ENCODE measurements at regions not wholly inside any gene's neighbourhood (a gene's known extent, or its start where the extent isn't known, plus 50 kb on each side); places are given as distances from the start of the nearest gene placed in this dataset.

GRCh38 chr6:167469672-167470071 is 144.8 kb downstream of the TTLL2 start:
- no peaks in the 10 kb centered on the region for H3K27me3 ChIP-seq (ENCODE audit: control insufficient read depth in 5 of 5, insufficient read depth in 4 of 5, low read length in 5 of 5)
- H3K4me3 ChIP-seq (ENCODE audit: low read depth in 1 of 5, low read length in 5 of 5): no peak overlapping the region
- H3K27ac ChIP-seq (ENCODE audit: low read depth, low read length): no peak overlapping the region
- H3K36me3 ChIP-seq (ENCODE audit: control insufficient read depth in 5 of 5, insufficient read depth in 5 of 5, low read length in 5 of 5): no peaks in the 10 kb centered on the region
- no peak overlapping the region for H3K9ac ChIP-seq (ENCODE audit: low read length in 5 of 5)
- peaks cover 0 to 6% (median 0%) of the 10 kb centered on the region in 5 donors for H3K4me1 ChIP-seq (ENCODE audit: control insufficient read depth in 5 of 5, insufficient read depth in 5 of 5, low read length in 5 of 5)
- no peaks in the 10 kb centered on the region for H3K9me3 ChIP-seq (ENCODE audit: control insufficient read depth in 5 of 5, low read length in 5 of 5)

- H3K4me1 ChIP-seq (ENCODE audit: control insufficient read depth in 5 of 5, insufficient read depth in 5 of 5, low read length in 5 of 5): peaks cover 0 to 6% (median 0%) of the 10 kb centered on the region in 5 donors
- H3K9me3 ChIP-seq (ENCODE audit: control insufficient read depth in 5 of 5, low read length in 5 of 5): no peaks in the 10 kb centered on the region
- no peaks in the 10 kb centered on the region for H3K36me3 ChIP-seq (ENCODE audit: control insufficient read depth in 5 of 5, insufficient read depth in 5 of 5, low read length in 5 of 5)
- no peak overlapping the region for H3K4me3 ChIP-seq (ENCODE audit: low read depth in 1 of 5, low read length in 5 of 5)
- H3K27ac ChIP-seq (ENCODE audit: low read depth, low read length): no peak overlapping the region
- no peak overlapping the region for H3K9ac ChIP-seq (ENCODE audit: low read length in 5 of 5)
- H3K27me3 ChIP-seq (ENCODE audit: control insufficient read depth in 5 of 5, insufficient read depth in 4 of 5, low read length in 5 of 5): no peaks in the 10 kb centered on the region
These were observed 145.4 kb downstream of the TTLL2 start for GRCh38 chr6:167470101-167470835.

- Histone ChIP-seq H3K36me3 (ENCODE audit: control insufficient read depth in 5 of 5, insufficient read depth in 5 of 5, low read length in 5 of 5) (no peaks in the 10 kb centered on the region), H3K4me3 (ENCODE audit: low read depth in 1 of 5, low read length in 5 of 5) (no peak overlapping the region), H3K9me3 (ENCODE audit: control insufficient read depth in 5 of 5, low read length in 5 of 5) (no peaks in the 10 kb centered on the region), H3K4me1 (ENCODE audit: control insufficient read depth in 5 of 5, insufficient read depth in 5 of 5, low read length in 5 of 5) (peaks cover 0 to 6% (median 0%) of the 10 kb centered on the region in 5 donors), H3K27me3 (ENCODE audit: control insufficient read depth in 5 of 5, insufficient read depth in 4 of 5, low read length in 5 of 5) (no peaks in the 10 kb centered on the region), H3K27ac (ENCODE audit: low read depth, low read length) (no peak overlapping the region), H3K9ac (ENCODE audit: low read length in 5 of 5) (no peak overlapping the region)
These were observed 146.1 kb downstream of the TTLL2 start for GRCh38 chr6:167470836-167471547.

GRCh38 chr6:167471548-167471930 is 146.7 kb downstream of the TTLL2 start:
- Histone ChIP-seq H3K9ac (ENCODE audit: low read length in 5 of 5) (no peak overlapping the region), H3K36me3 (ENCODE audit: control insufficient read depth in 5 of 5, insufficient read depth in 5 of 5, low read length in 5 of 5) (no peaks in the 10 kb centered on the region), H3K9me3 (ENCODE audit: control insufficient read depth in 5 of 5, low read length in 5 of 5) (no peaks in the 10 kb centered on the region), H3K4me1 (ENCODE audit: control insufficient read depth in 5 of 5, insufficient read depth in 5 of 5, low read length in 5 of 5) (peaks cover 0 to 6% (median 0%) of the 10 kb centered on the region in 5 donors), H3K4me3 (ENCODE audit: low read depth in 1 of 5, low read length in 5 of 5) (no peak overlapping the region), H3K27ac (ENCODE audit: low read depth, low read length) (no peak overlapping the region), H3K27me3 (ENCODE audit: control insufficient read depth in 5 of 5, insufficient read depth in 4 of 5, low read length in 5 of 5) (no peaks in the 10 kb centered on the region)

- H3K9me3 ChIP-seq (ENCODE audit: control insufficient read depth in 5 of 5, low read length in 5 of 5): no peaks in the 10 kb centered on the region
These were observed 147.3 kb downstream of the TTLL2 start for GRCh38 chr6:167472148-167472547.

GRCh38 chr6:167472880-167473279 is 148.0 kb downstream of the TTLL2 start:
- H3K27ac ChIP-seq (ENCODE audit: low read depth, low read length): no peak overlapping the region

More at GRCh38 chr6:167472148-167472547, 147.3 kb downstream of the TTLL2 start:
- Histone ChIP-seq H3K27me3 (ENCODE audit: control insufficient read depth in 5 of 5, insufficient read depth in 4 of 5, low read length in 5 of 5) (no peaks in the 10 kb centered on the region), H3K4me1 (ENCODE audit: control insufficient read depth in 5 of 5, insufficient read depth in 5 of 5, low read length in 5 of 5) (peaks cover 0 to 6% (median 0%) of the 10 kb centered on the region in 5 donors), H3K9ac (ENCODE audit: low read length in 5 of 5) (no peak overlapping the region), H3K36me3 (ENCODE audit: control insufficient read depth in 5 of 5, insufficient read depth in 5 of 5, low read length in 5 of 5) (no peaks in the 10 kb centered on the region), H3K27ac (ENCODE audit: low read depth, low read length) (no peak overlapping the region), H3K4me3 (ENCODE audit: low read depth in 1 of 5, low read length in 5 of 5) (no peak overlapping the region)

GRCh38 chr6:167474171-167474570 is 149.3 kb downstream of the TTLL2 start:
- H3K4me1 ChIP-seq (ENCODE audit: control insufficient read depth in 5 of 5, insufficient read depth in 5 of 5, low read length in 5 of 5): peaks cover 0 to 7% (median 0%) of the 10 kb centered on the region in 5 donors
- H3K4me3 ChIP-seq (ENCODE audit: low read depth in 1 of 5, low read length in 5 of 5): no peak overlapping the region
- no peaks in the 10 kb centered on the region for H3K27me3 ChIP-seq (ENCODE audit: control insufficient read depth in 5 of 5, insufficient read depth in 4 of 5, low read length in 5 of 5)
- H3K27ac ChIP-seq (ENCODE audit: low read depth, low read length): no peak overlapping the region
- H3K36me3 ChIP-seq (ENCODE audit: control insufficient read depth in 5 of 5, insufficient read depth in 5 of 5, low read length in 5 of 5): no peaks in the 10 kb centered on the region
- H3K9ac ChIP-seq (ENCODE audit: low read length in 5 of 5): no peak overlapping the region
- no peaks in the 10 kb centered on the region for H3K9me3 ChIP-seq (ENCODE audit: control insufficient read depth in 5 of 5, low read length in 5 of 5)

More at GRCh38 chr6:167472880-167473279, 148.0 kb downstream of the TTLL2 start:
- Histone ChIP-seq H3K9me3 (ENCODE audit: control insufficient read depth in 5 of 5, low read length in 5 of 5) (no peaks in the 10 kb centered on the region), H3K4me3 (ENCODE audit: low read depth in 1 of 5, low read length in 5 of 5) (no peak overlapping the region), H3K4me1 (ENCODE audit: control insufficient read depth in 5 of 5, insufficient read depth in 5 of 5, low read length in 5 of 5) (peaks cover 0 to 6% (median 0%) of the 10 kb centered on the region in 5 donors), H3K36me3 (ENCODE audit: control insufficient read depth in 5 of 5, insufficient read depth in 5 of 5, low read length in 5 of 5) (no peaks in the 10 kb centered on the region), H3K9ac (ENCODE audit: low read length in 5 of 5) (no peak overlapping the region), H3K27me3 (ENCODE audit: control insufficient read depth in 5 of 5, insufficient read depth in 4 of 5, low read length in 5 of 5) (no peaks in the 10 kb centered on the region)

GRCh38 chr6:167474725-167475124 is 149.8 kb downstream of the TTLL2 start:
- no peak overlapping the region for H3K27ac ChIP-seq (ENCODE audit: low read depth, low read length)
- no peak overlapping the region for H3K9ac ChIP-seq (ENCODE audit: low read length in 5 of 5)
- H3K27me3 ChIP-seq (ENCODE audit: control insufficient read depth in 5 of 5, insufficient read depth in 4 of 5, low read length in 5 of 5): peaks cover 0 to under 1% (median 0%) of the 10 kb centered on the region in 5 donors
- H3K4me3 ChIP-seq (ENCODE audit: low read depth in 1 of 5, low read length in 5 of 5): no peak overlapping the region
- H3K9me3 ChIP-seq (ENCODE audit: control insufficient read depth in 5 of 5, low read length in 5 of 5): no peaks in the 10 kb centered on the region
- H3K36me3 ChIP-seq (ENCODE audit: control insufficient read depth in 5 of 5, insufficient read depth in 5 of 5, low read length in 5 of 5): no peaks in the 10 kb centered on the region
- H3K4me1 ChIP-seq (ENCODE audit: control insufficient read depth in 5 of 5, insufficient read depth in 5 of 5, low read length in 5 of 5): peaks cover 2 to 12% (median 5%) of the 10 kb centered on the region in 5 donors

- peaks cover 6 to 23% (median 12%) of the 10 kb centered on the region in 5 donors for H3K4me1 ChIP-seq (ENCODE audit: control insufficient read depth in 5 of 5, insufficient read depth in 5 of 5, low read length in 5 of 5)
- peaks cover 0 to 4% (median 0%) of the 10 kb centered on the region in 5 donors for H3K27me3 ChIP-seq (ENCODE audit: control insufficient read depth in 5 of 5, insufficient read depth in 4 of 5, low read length in 5 of 5)
- H3K9ac ChIP-seq (ENCODE audit: low read length in 5 of 5): no peak overlapping the region
- no peak overlapping the region for H3K27ac ChIP-seq (ENCODE audit: low read depth, low read length)
- H3K4me3 ChIP-seq (ENCODE audit: low read depth in 1 of 5, low read length in 5 of 5): no peak overlapping the region
- H3K9me3 ChIP-seq (ENCODE audit: control insufficient read depth in 5 of 5, low read length in 5 of 5): no peaks in the 10 kb centered on the region
- H3K36me3 ChIP-seq (ENCODE audit: control insufficient read depth in 5 of 5, insufficient read depth in 5 of 5, low read length in 5 of 5): no peaks in the 10 kb centered on the region
These were observed 151.1 kb downstream of the TTLL2 start for GRCh38 chr6:167475947-167476346.
